Sigmoid colon (tissue), 6 donors: ENCODE measurements at regions not wholly inside any gene's neighbourhood (a gene's known extent, or its start where the extent isn't known, plus 50 kb on each side); places are given as distances from the start of the nearest gene placed in this dataset.
"Not testable (repeated sequence)": the region's sequence is repeated elsewhere in the genome, so short reads cannot be mapped to it uniquely, and the experiment has no call there.

ENCODE experiments used
- DNase-seq: peaks from one replicate; pipeline ENCODE4 v3.0.0-alpha.2; 2019
- H3K27ac ChIP-seq, 4 donors: fragments of 200-600 bp; sonication (generic); one replicate each; pipeline ENCODE4 v1.5.1; 2016 to 2019; ENCODE audit warnings: mild to moderate bottlenecking in 1 of 4
- H3K27me3 ChIP-seq, 3 donors: fragments of 200-600 bp; sonication (generic); one replicate each; pipeline ENCODE4 v1.5.1; 2019; ENCODE audit warnings: mild to moderate bottlenecking in 1 of 3
- H3K36me3 ChIP-seq, 4 donors: fragments of 200-600 bp; sonication (generic); one replicate each; pipeline ENCODE4 v1.5.1; 2016 to 2019
- H3K4me1 ChIP-seq, 4 donors: fragments of 200-600 bp; sonication (generic); one replicate each; pipeline ENCODE4 v1.5.1; 2017 to 2019
- H3K4me3 ChIP-seq, 4 donors: fragments of 200-600 bp; sonication (generic); one replicate each; pipeline ENCODE4 v1.5.1; 2017 to 2019; ENCODE audit warnings: mild to moderate bottlenecking in 2 of 4, moderate library complexity in 1 of 4
- H3K9me3 ChIP-seq, 4 donors: fragments of 200-600 bp in 3 of 4; sonication (generic) in 3 of 4; one replicate each; pipeline versions ENCODE4 v1.5.1 to v1.6.1; 2013 to 2019
- CTCF ChIP-seq, 4 experiments: fragments of 450-650 bp in 3 of 4; fragments of 200-600 bp in 1 of 4; IDR thresholded peaks; one replicate each; pipeline ENCODE4 v1.5.1; 2016 to 2019; ENCODE audit warnings: antibody characterized with exemption in 4 of 4, mild to moderate bottlenecking in 3 of 4, moderate library complexity in 2 of 4
- EP300 ChIP-seq, 4 donors: sonication (generic); formaldehyde crosslinking; IDR thresholded peaks; one replicate each; pipeline ENCODE4 v1.6.1; 2017; ENCODE audit warnings: antibody characterized with exemption in 4 of 4
- POLR2A ChIP-seq, 2 donors: fragments of 450-650 bp; IDR thresholded peaks; one replicate each; pipeline ENCODE4 v1.6.1; 2016; ENCODE audit warnings: antibody characterized with exemption in 2 of 2, mild to moderate bottlenecking in 2 of 2, moderate library complexity in 2 of 2
- POLR2AphosphoS5 ChIP-seq, 4 donors: sonication (generic); formaldehyde crosslinking; IDR thresholded peaks; one replicate each; pipeline ENCODE4 v1.6.1; 2017; ENCODE audit warnings: antibody characterized with exemption in 4 of 4
- WGBS, 2 donors: extraction: QIAGEN DNeasy Blood & Tissue Kit; methylation state at CpG; one replicate each; pipeline ENCODE4 v1.1.7; 2013; 5-methylcytosine and 5-hydroxymethylcytosine counted together
- intact Hi-C: fragments of 100-400 bp; cut with DNase I; formaldehyde crosslinking; loops from one replicate; pipeline ENCODE4 v1.15.1; 2023
- donor health status: healthy with polysubstance abuse.
- donor health status: healthy.

- Histone ChIP-seq H3K4me3 (no peak overlapping the region), H3K4me1 (no peaks in the 10 kb centered on the region), H3K27ac (no peak overlapping the region), H3K36me3 (no peaks in the 10 kb centered on the region), H3K9me3 (no peaks in the 10 kb centered on the region), H3K27me3 (no peaks in the 10 kb centered on the region)
- 61 to 73% methylated on average over 4 of the region's 4 CpGs for WGBS, 2 donors
- TF ChIP-seq EP300 (IDR thresholded peaks at IDR 0.05) (no peak), CTCF (IDR thresholded peaks at IDR 0.05) (no peak), POLR2AphosphoS5 (IDR thresholded peaks at IDR 0.05) (no peak)
- intact Hi-C loops = no loop called here
- no peak for DNase-seq
These were observed 567.3 kb downstream of the PDHA2 start for GRCh38 chr4:96407225-96407624.

- WGBS, 2 donors = 41 to 71% methylated on average over 5 of the region's 5 CpGs
- no peaks in the 10 kb centered on the region for H3K9me3 ChIP-seq
- no peaks in the 10 kb centered on the region for H3K27me3 ChIP-seq
- intact Hi-C loops = no loop called here
- TF ChIP-seq CTCF (IDR thresholded peaks at IDR 0.05) = no peak
- no peak for TF ChIP-seq POLR2AphosphoS5 (IDR thresholded peaks at IDR 0.05)
- TF ChIP-seq EP300 (IDR thresholded peaks at IDR 0.05) = no peak
- TF ChIP-seq POLR2A (IDR thresholded peaks at IDR 0.05) = no peak
- H3K4me3 ChIP-seq = no peak overlapping the region
- no peak overlapping the region for H3K27ac ChIP-seq
- H3K36me3 ChIP-seq = no peaks in the 10 kb centered on the region
- H3K4me1 ChIP-seq = no peaks in the 10 kb centered on the region
- no peak for DNase-seq
These were observed 568.0 kb downstream of the PDHA2 start for GRCh38 chr4:96407738-96408463.

GRCh38 chr4:96414853-96415252 is 575.0 kb downstream of the PDHA2 start:
- intact Hi-C loops, DNase-seq, H3K9me3 ChIP-seq, H3K4me1 ChIP-seq, H3K36me3 ChIP-seq, H3K27ac ChIP-seq, H3K27me3 ChIP-seq, H3K4me3 ChIP-seq: not testable (repeated sequence)
- WGBS, 2 donors = 91 to 92% methylated on average over 21 of the region's 21 CpGs

GRCh38 chr4:96429657-96430056 is 589.8 kb downstream of the PDHA2 start:
- Histone ChIP-seq H3K4me3 (no peak overlapping the region), H3K27ac (no peak overlapping the region), H3K9me3 (no peaks in the 10 kb centered on the region), H3K4me1 (no peaks in the 10 kb centered on the region), H3K36me3 (no peaks in the 10 kb centered on the region), H3K27me3 (no peaks in the 10 kb centered on the region)
- intact Hi-C loops = no loop called here
- TF ChIP-seq EP300 (IDR thresholded peaks at IDR 0.05) (no peak), POLR2AphosphoS5 (IDR thresholded peaks at IDR 0.05) (no peak), POLR2A (IDR thresholded peaks at IDR 0.05) (no peak), CTCF (IDR thresholded peaks at IDR 0.05) (no peak)
- no peak for DNase-seq

- Histone ChIP-seq H3K4me1 (no peaks in the 10 kb centered on the region), H3K27me3 (no peaks in the 10 kb centered on the region), H3K4me3 (no peak overlapping the region), H3K27ac (no peak overlapping the region), H3K9me3 (no peaks in the 10 kb centered on the region), H3K36me3 (no peaks in the 10 kb centered on the region)
- WGBS, 2 donors = 96 to 97% methylated on average over 2 of the region's 2 CpGs
- DNase-seq = no peak
- intact Hi-C loops = no loop called here
- TF ChIP-seq EP300 (IDR thresholded peaks at IDR 0.05) (no peak), POLR2AphosphoS5 (IDR thresholded peaks at IDR 0.05) (no peak), POLR2A (IDR thresholded peaks at IDR 0.05) (no peak), CTCF (IDR thresholded peaks at IDR 0.05) (no peak)
These were observed 591.2 kb downstream of the PDHA2 start for GRCh38 chr4:96431094-96431493.
